Keratinocyte (primary cell): ENCODE measurements at regions not wholly inside any gene's neighbourhood (a gene's known extent, or its start where the extent isn't known, plus 50 kb on each side); places are given as distances from the start of the nearest gene placed in this dataset.

Experiments
- CTCF ChIP-seq, 3 experiments: IDR thresholded peaks in 1 of 3; conservative IDR thresholded peaks in 1 of 3; optimal IDR thresholded peaks in 1 of 3; 2 replicates in 2 of 3; 3 replicates in 1 of 3; pipeline versions ENCODE3 to v1.5.1; 2011; ENCODE audit warnings: low read length in 3 of 3, mild to moderate bottlenecking in 3 of 3, moderate library complexity in 2 of 3, control low read depth in 1 of 3, inconsistent platforms in 1 of 3; ENCODE audit not compliant: insufficient read depth in 2 of 3; ENCODE audit errors: extremely low read depth in 1 of 3
- EZH2 ChIP-seq: IDR thresholded peaks from one replicate; pipeline ENCODE4 v1.6.1; 2012; ENCODE audit warnings: inconsistent platforms, mild to moderate bottlenecking, low read length, moderate library complexity

GRCh38 chr7:67713451-67714056 is 716.9 kb downstream of the TYW1 start:
- TF ChIP-seq EZH2, result no peak
- no peak for TF ChIP-seq CTCF (optimal IDR thresholded peaks at IDR 0.05 in 1 of 3, IDR thresholded peaks at IDR 0.05 in 1 of 3, conservative IDR thresholded peaks at IDR 0.05 in 1 of 3; ENCODE audit: extremely low read depth in 1 of 3, insufficient read depth in 2 of 3, low read length in 3 of 3)
